HG03025 (cell line): ENCODE measurements at regions not wholly inside any gene's neighbourhood (a gene's known extent, or its start where the extent isn't known, plus 50 kb on each side); places are given as distances from the start of the nearest gene placed in this dataset.
A peak's percentile ranks its signal among the peaks of the same experiment; 100 is the strongest.

Experiments used
- ATAC-seq: cut with Tn5 transposase; IDR thresholded peaks from one replicate; pipeline ENCODE4 v1.9.1; 2021; ENCODE audit warnings: mild to moderate bottlenecking, moderate library complexity; ENCODE audit not compliant: unreplicated experiment, low FRiP score

DNA sequence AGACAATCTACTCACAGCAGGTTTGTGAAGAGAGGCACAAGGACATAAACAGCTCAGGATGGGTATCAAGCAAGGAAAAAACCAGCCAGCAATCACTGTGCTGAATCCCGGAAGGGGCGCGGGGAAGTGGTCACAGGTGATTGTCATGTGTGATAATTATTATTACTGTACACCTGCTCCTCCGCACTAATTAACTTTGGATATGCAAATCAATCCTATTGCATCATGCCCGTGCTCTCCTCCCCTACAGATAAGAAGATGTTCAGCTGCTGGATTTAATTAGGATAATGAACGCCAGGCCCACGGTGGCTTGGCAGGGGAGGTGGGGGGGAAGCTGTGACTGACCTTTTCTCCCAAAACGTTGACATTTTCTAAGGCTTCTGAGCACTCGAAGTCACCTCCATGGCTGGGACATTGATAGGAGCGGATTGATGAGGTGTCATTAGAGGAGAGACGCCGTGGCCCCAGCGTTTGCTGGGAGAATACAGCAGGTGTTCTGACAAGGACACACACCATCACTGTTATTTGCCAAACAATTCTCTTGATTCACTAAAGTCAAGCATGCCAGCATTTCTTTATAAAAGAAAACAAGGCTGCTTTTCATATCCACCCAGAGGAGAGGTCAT, 160.3 kb upstream of the VRK2 start:
- ATAC-seq = no peak

DNA sequence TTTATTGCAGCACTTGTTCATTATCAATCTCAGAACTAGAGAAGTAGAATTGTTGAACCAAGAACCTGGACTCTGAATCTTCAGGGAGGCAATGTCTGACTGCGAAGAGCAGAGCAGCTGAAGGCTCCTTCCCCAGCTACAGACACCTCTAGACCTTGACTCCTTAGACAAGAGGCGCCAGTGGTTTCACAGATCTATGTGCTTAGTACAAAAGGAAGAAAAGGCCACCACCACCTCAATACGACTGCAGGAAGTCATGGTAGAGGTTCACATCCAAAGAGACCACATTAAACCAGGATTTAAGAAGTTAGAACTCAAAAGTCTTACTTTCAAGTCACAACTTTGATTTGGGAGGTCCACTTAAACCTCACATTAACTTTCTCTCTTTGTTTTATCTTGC, 158.1 kb upstream of the VRK2 start:
- no peak for ATAC-seq

DNA sequence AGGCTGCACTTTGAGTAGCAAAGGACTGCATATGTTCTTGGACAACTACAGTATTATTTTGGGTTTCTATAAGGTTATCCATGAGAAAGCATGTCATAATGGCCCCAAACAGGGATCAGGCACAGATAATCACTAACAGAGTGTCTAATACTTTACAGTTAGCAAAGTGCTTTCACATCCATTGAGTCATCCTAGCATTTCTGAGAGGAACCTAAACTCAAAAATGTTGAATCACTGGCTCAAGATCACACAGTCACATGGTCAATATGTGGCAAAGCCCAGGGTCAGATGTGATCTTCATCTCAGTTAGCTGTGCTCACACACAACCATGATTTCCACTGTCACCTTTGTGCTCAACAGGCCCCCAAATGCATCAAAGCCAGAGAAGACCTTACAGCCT, 156.1 kb upstream of the VRK2 start:
- ATAC-seq = no peak

DNA sequence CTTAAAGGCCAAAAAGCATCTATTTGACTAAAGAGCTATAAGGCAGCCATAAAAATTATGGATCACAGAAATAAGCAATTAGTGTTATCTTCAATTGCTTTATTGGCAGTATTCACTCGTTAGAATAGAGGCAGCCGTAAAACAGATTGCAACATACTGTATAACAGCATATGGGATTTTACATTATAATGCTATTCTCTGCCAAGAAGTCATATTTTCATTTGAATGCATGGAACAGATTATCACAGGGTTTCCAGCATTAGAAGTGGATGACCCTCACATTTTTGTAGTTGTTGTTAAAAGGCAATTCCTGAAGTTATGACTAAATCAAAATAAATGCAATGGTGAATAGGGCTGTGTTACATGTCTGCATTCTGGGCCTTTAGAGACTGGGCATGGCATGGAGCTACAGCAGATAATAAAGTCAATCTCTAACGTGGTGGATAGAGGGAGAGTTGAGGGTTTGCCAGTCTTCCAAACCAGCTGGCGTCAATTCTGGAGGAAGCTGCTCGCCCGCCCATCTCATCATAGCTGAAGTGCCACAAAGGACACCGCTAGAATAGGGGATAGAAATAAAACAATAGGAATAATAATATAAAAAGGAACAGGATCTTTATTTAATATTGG, 155.4 kb upstream of the VRK2 start:
- ATAC-seq = no peak

DNA sequence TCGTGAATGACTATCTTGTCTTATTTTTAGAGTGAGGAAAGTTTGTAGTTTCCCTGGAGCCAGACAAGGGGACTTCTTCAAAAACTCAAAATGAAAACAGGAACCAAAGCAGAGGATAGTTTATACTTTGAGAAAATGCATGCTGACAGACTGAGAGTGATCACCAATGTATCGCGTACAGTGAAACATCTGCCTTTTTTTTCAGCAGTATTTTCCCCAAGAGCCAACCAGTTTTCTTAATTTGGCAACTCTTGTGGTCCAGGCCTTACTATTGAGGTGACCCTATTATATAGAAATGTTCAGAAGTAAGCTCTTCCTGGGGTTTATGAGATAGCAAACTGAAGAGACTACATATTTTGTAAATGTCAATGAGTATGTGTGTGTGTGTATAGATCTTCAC, 153.7 kb upstream of the VRK2 start:
- ATAC-seq = peak; percentile 70

DNA sequence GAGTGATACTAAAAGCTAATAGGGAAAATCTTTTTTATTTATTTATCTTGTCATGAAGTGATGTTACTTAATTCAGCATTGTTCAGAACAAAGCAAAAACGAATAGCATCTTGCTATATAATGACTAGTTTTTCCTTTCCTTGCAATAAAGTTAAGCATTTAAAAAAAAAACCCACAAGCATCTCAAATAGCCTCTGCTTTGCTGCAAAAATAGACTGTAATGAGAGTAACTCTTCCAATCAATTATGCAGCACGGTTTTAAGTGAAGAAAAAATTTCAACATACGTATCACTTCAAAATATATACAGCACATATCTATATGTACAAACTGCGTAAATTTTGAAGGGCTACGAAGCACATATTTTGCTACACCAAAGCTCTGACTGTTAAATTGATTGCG, 153.3 kb upstream of the VRK2 start:
- no peak for ATAC-seq

DNA sequence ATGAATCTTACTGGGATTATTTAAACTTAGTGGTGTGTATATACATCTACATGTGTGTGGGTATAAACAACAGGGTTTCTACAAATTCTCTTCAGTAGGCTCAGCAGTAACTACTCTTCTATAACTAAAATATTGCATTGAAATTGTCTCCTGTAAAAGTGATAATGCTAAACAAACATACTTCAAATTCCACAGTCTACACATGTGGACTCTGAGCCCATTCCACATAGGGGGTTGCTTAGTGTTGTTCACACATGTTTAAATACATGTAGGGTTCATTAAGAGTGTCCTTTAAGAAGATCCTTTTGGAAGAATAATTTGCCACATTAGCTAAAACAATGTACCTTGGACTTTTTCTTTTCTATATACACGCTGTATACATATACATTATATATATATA, 152.8 kb upstream of the VRK2 start:
- no peak for ATAC-seq

DNA sequence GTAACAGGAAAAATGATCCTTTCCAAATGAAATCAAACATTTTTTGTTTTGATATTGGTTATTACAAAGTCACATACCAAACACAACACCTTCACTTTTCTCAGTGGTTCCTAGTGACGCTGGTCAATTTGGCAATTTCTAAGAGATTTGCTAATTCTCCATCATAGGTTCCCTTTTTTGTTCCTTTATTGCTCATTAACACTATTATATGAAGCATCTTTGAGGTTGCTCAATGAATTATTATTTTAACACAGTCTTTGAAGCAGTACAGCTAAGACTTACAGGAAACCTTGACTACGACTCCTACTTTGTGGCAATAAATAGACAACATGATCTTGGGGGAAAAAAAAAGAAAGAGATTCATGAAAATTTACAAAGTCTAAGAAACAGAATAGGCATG, 152.2 kb upstream of the VRK2 start:
- no peak for ATAC-seq

DNA sequence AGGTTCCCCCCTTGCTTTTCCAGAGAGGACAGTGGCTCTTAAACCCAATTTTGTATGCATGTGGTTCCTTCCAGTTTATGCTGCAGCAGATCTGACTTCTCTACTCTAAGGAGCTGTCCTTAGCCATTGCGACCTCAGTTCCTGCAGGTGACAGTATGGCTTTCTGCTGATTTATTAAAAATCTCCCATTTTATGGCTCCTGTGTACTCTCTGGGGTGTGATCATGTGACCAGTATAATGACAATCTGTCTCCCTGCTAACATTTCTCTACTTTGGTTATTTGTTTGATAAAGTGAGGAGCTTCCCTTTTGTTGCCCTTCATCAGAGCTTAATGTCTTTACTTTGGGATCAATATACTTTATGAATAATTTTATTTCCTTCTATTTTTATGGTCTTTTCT, 148.7 kb upstream of the VRK2 start:
- ATAC-seq = no peak

DNA sequence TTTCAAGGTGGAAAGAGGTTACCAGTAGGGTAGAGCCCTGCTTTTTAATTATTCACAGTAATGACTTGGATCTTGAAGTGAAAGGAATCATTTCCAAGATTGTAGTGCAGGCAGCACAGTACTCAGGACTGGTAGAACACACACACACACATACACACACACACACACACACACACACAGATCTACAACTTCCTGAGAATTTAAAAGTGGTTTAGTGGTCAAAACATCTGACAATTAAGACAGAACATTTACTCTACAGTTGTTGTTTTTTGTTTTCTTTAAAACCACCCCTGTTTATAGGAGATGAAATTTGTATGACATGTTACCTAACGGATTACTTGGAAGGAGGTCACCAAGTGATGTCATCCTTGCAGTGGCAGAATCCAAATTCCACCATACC, 146.7 kb upstream of the VRK2 start:
- ATAC-seq = no peak

DNA sequence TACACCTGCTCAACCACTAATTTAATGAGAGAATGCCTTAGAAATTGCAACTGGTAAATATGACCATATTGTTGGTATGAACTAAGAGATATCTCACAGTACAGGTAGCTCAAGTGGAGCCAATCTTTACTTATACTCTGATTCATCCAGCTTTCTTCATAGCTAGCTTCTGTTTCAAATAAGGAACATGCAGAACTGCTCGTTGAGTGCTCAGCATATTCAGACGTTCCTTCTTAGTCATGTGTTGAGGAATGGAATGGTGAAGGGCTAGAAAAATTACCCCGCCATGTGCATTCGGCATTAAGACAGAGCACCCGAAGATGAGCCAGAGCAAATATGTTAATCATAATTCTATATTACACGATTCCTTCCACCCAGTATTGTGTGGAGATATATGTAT, 144.0 kb upstream of the VRK2 start:
- no peak for ATAC-seq

DNA sequence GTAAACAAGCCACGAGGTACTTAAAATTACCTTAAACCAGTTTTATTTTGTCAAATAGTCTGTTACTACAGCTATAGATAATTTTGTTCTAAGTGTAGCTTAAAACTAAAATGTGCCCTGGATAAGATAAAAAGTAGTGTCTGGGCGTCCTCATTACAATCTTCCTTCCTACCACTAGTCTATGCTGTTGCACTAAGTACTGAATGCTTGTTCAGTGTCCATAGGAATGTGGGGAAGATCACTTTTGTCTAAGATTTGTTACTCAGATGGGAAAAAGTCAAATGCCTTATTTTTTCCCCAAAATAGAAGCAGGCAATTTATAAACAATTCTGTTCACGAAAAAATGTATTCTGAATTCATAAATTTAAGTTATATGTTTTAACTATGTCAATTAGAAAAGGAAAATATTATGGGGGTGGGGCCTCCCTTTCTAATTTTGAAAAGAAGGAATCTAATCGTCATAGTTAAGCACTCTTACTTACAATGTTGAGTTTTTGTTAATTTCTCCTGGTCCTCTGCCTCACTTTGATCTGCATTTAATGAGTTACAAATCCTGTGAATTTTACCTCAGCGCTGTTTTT, 140.4 kb upstream of the VRK2 start:
- ATAC-seq = peak; percentile 70

DNA sequence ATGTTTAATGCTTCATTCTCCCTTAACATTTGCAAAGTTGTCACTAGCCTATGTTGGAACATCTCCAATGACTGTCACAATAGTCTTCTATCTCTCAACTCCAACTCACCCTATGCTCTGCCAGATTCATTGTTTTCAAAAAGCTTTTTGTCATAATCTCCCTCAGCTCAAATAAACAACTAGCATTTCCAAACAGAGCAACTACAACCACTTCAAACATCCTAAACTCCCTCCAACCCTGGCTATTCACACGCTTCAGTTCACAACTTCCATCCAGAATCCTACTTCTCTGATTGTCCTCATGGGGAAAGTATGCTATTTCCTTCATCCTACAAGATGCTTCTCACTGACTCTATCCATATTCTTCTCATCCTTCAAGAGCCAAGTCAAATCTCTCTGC, 139.2 kb upstream of the VRK2 start:
- ATAC-seq = no peak

DNA sequence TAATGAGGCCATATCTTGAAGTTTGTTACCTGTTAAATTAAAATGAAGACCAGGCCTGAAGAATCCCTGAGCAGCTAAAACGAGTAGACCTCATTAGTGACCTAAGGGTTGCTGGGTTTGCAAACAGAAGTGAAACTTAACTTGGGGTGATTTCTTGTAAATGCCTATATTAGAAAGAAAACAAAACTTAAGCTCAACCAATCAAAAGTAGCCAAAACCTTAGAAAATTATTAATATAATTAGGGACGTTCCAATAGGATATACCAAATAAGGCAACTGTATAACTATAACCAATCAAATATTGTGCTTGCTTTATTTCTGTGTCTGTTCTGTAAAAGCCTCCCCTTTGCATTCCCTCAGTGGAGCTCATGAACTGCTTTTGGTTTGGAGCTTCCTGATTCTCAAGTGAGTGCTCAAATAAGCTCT, 137.9 kb upstream of the VRK2 start:
- ATAC-seq = peak; percentile 73

DNA sequence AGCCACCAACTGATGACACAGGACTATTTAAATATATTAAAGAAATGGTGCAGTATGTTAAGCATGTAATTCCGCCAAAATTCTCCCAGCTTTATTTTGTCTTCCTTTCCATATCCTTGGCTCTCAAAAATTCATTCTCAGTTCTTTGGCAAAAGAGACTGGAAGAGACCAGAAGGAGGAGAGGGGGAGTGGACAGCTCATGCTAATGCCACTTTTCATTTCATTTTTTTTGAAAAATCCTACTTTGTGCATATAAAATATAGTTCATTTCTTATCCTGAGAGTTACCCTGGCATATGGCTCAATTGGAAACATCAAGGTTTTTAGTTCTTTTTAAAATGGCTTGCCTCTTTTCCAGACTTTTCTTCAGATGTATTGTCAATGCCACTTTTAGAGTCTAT, 128.5 kb upstream of the VRK2 start:
- no peak for ATAC-seq

DNA sequence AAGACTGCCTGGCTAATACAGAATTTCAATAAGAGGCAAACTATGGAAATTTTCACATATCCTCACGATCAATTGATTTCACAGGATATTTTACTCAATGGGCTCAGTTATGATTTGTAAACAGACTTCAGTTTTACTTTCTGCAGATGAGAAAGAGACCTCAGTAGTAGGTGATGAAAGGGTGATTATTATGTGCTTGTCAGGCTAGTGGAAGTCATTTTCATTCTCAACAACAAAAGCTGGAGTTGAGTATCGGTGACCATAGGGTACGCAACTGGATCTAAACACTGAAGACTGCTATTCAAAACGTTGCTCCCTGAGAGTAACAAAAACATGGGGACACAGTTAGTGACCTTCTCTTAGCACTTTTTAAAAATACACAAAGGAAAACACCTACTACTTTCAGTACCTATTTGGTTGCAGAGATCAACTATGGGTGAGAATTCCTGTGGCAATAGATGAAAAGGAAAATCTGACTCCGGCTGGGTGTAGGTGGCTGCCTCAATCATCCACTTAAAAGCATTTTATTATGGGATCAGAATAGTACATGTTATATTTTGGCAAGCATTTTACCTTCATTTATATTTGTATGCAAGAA, 126.2 kb upstream of the VRK2 start:
- no peak for ATAC-seq

DNA sequence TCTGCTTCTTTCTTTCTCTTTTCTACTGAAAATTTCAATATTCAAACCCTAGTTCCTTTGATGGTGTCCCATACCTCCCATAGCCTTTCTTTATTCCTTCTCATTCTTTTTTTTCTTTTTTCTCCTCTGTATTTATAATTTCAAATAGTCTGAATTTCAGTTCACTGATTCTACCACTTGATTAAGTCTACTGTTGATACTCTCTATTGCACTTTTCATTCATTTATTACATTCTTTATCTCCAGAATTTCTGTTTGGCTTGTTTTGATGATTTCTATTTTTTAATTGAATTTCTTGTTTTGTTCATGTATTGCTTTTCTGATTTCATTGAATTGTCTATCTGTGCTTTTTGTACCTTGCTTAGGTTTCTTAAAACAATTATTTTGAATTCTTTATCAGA, 111.9 kb upstream of the VRK2 start:
- no peak for ATAC-seq

DNA sequence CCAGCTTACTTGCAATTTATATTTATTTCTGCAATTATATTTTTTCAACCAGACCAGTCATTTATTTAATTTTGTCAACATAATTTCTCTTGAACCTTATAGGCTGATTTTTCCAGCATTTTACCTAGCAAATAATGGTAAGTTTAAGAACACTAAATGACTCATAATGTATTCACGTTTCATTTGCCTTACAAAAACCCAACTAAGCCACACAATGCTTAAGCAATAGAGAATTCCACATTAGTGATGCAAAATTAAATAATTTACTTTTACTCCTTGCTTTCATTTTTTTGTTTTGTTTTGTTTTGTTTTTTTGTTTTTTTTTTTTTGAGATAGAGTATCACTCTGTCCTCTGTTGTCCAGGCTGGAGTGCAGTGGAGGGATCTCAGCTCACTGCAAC, 110.4 kb upstream of the VRK2 start:
- no peak for ATAC-seq

DNA sequence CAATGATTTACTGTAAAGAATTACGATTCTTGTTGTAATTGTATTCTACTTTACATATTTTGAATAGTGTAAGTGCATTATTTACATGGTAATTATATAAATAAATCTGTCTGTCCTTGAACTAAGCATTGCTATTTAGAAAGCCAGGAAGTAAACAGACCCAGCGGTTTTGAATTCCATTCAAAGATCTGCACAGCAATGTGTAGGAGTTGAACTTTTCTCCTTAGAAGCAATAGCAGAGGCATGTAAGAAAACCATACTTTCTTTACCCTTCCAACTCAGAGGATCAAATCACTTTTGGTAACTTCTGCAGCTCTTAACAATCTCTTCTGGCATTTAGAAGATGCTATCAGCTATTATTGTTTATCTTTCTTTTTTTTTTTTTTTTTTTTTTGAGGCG, 109.2 kb upstream of the VRK2 start:
- no peak for ATAC-seq

DNA sequence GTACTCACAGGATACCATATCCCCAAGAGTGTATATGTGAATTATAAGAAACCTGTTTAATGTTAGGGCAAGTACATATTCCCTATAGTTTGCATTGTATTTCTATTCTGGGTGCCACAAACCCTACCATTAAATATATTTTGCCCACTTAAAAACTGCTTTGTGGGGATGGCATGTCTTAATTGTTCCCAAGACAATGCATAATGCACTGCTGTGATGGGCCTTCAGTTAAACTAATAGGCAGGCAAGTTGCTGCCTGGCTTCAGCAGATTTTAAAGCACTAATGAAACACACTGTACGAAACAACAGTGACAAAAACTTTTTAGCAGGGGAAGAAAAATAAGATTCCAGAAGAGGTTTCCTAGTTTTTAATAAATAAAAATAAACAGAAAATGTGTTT, 104.8 kb upstream of the VRK2 start:
- no peak for ATAC-seq

DNA sequence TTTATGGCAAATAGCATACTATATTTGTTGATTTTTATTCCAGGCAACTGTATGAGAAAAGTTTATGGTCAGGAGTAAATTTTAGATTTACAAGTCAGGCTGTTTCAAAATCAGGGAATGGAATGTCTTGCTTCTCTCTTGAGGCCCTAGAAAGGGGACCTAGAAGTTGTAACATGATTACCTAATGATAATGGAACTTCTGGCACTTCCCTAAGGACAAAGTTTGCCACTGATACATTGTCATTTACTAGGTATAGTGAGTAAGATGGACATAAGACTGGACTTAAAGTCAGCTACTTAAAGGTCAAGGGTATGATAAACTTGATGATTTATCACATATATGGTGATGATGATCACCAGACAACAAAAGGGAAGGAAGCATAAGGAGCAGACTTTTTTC, 103.3 kb upstream of the VRK2 start:
- no peak for ATAC-seq

DNA sequence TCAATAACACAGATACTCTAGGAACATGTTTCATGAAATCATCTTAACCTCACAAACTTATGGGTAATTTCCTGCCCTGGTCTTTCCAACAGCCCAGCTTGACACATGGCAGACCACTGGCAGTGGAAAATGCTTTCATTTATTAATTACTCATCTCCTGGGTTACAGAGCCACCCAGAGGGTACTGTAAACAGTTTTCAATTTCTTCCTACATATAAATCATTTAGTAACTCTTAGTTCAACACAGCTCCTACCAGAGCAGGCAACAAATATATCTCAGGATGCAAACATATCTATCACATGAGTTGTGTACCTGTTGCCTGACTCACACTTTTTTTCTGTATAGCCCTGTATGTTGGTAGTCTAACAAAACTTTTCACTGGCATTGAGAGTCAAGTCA, 99.2 kb upstream of the VRK2 start:
- no peak for ATAC-seq
